HG03025 (cell line): ENCODE measurements at regions not wholly inside any gene's neighbourhood (a gene's known extent, or its start where the extent isn't known, plus 50 kb on each side); places are given as distances from the start of the nearest gene placed in this dataset.
"Not testable (repeated sequence)": the region's sequence is repeated elsewhere in the genome, so short reads cannot be mapped to it uniquely, and the experiment has no call there.

Source experiments
- ATAC-seq: cut with Tn5 transposase; IDR thresholded peaks from one replicate; pipeline ENCODE4 v1.9.1; 2021; ENCODE audit warnings: mild to moderate bottlenecking, moderate library complexity; ENCODE audit not compliant: unreplicated experiment, low FRiP score

GRCh38 chr1:199247891-199248290, 609.1 kb downstream of the PTPRC start:
- ATAC-seq = no peak

- ATAC-seq = not testable (repeated sequence)
These were observed 615.2 kb downstream of the PTPRC start for GRCh38 chr1:199254040-199254439.

GRCh38 chr1:199261328-199261727, 622.5 kb downstream of the PTPRC start:
- no peak for ATAC-seq

GRCh38 chr1:199264283-199264682, 625.4 kb downstream of the PTPRC start:
- no peak for ATAC-seq

- ATAC-seq = no peak
These were observed 626.1 kb downstream of the PTPRC start for GRCh38 chr1:199264911-199265310.

GRCh38 chr1:199265319-199265718, 626.5 kb downstream of the PTPRC start:
- ATAC-seq = no peak

GRCh38 chr1:199269241-199269640, 630.4 kb downstream of the PTPRC start:
- no peak for ATAC-seq

GRCh38 chr1:199272139-199272544, 633.3 kb downstream of the PTPRC start:
- no peak for ATAC-seq

GRCh38 chr1:199272628-199273086, 633.8 kb downstream of the PTPRC start:
- ATAC-seq = no peak

GRCh38 chr1:199273837-199274379, 635.1 kb downstream of the PTPRC start:
- no peak for ATAC-seq

GRCh38 chr1:199279067-199279466, 640.2 kb downstream of the PTPRC start:
- no peak for ATAC-seq

- ATAC-seq = no peak
These were observed 641.2 kb downstream of the PTPRC start for GRCh38 chr1:199279872-199280645.

- no peak for ATAC-seq
These were observed 644.0 kb downstream of the PTPRC start for GRCh38 chr1:199282751-199283305.

GRCh38 chr1:199283794-199284193, 645.0 kb downstream of the PTPRC start:
- no peak for ATAC-seq

- ATAC-seq = no peak
These were observed 648.4 kb downstream of the PTPRC start for GRCh38 chr1:199287206-199287605.

GRCh38 chr1:199287647-199288046, 648.8 kb downstream of the PTPRC start:
- ATAC-seq = no peak

GRCh38 chr1:199290186-199290585, 651.3 kb downstream of the PTPRC start:
- ATAC-seq = no peak

- no peak for ATAC-seq
These were observed 652.3 kb downstream of the PTPRC start for GRCh38 chr1:199291022-199291740.

- ATAC-seq = no peak
These were observed 654.1 kb downstream of the PTPRC start for GRCh38 chr1:199292896-199293295.

- no peak for ATAC-seq
These were observed 656.3 kb downstream of the PTPRC start for GRCh38 chr1:199295107-199295506.

- ATAC-seq = no peak
These were observed 658.3 kb downstream of the PTPRC start for GRCh38 chr1:199297174-199297573.
